ENCODE measurements at regions not wholly inside any gene's neighbourhood (a gene's known extent, or its start where the extent isn't known, plus 50 kb on each side); places are given as distances from the start of the nearest gene placed in this dataset.

GRCh38 chr3:182735672-182736071, 57.6 kb upstream of the ATP11B start:
- no peak for DNase-seq

- DNase-seq, result no peak
Measured at GRCh38 chr3:182737825-182738224, 55.5 kb upstream of the ATP11B start.

GRCh38 chr3:182738583-182739411, 54.5 kb upstream of the ATP11B start:
- no peak for DNase-seq

- DNase-seq, result peak; percentile 85
Measured at GRCh38 chr3:182739619-182740018, 53.7 kb upstream of the ATP11B start.

- no peak for DNase-seq
Measured at GRCh38 chr3:182740710-182741109, 52.6 kb upstream of the ATP11B start.

GRCh38 chr3:182741214-182741613, 52.1 kb upstream of the ATP11B start:
- DNase-seq, result no peak

Data from NCI-H1436 treated with DMSO at 0.1 percent for 48 hours (cell line).